Left lung (tissue), 4 donors: ENCODE measurements at regions not wholly inside any gene's neighbourhood (a gene's known extent, or its start where the extent isn't known, plus 50 kb on each side); places are given as distances from the start of the nearest gene placed in this dataset.

Experiments
- ATAC-seq: fragments of 200-7000 bp; cut with Tn5 transposase; one replicate; pipeline ENCODE4 v1.9.1; 2020; ENCODE audit warnings: moderate library complexity
- DNase-seq, 4 donors: peaks; one replicate each; pipeline ENCODE4 v3.0.0-alpha.2; 2013 to 2020
- H3K27ac ChIP-seq, 2 donors: fragments of 200-600 bp; sonication (generic) in 1 of 2; one replicate each; pipeline versions ENCODE4 v1.5.0 to v1.8.0; 2020 to 2021
- H3K27me3 ChIP-seq, 2 donors: fragments of 200-600 bp; sonication (generic) in 1 of 2; one replicate each; pipeline versions ENCODE4 v1.5.0 to v1.8.0; 2020 to 2021
- H3K36me3 ChIP-seq, 2 donors: fragments of 200-600 bp; sonication (generic) in 1 of 2; one replicate each; pipeline versions ENCODE4 v1.5.0 to v1.8.0; 2020 to 2021
- H3K4me1 ChIP-seq, 2 donors: fragments of 200-600 bp; one replicate each; pipeline ENCODE4 v1.8.0; 2021
- H3K4me3 ChIP-seq, 2 donors: fragments of 200-600 bp; sonication (generic) in 1 of 2; one replicate each; pipeline versions ENCODE4 v1.5.0 to v1.8.0; 2020 to 2021; ENCODE audit warnings: mild to moderate bottlenecking in 1 of 2
- H3K9me3 ChIP-seq, 2 donors: fragments of 200-600 bp; sonication (generic) in 1 of 2; one replicate each; pipeline versions ENCODE4 v1.5.0 to v1.8.0; 2020 to 2021
- intact Hi-C, 2 donors: fragments of 100-400 bp; cut with DNase I; formaldehyde crosslinking; loops; one replicate each; pipeline versions ENCODE4 v1.11.2 to v1.14.2; 2022
- TF ChIP-seq, protein P1 (sequence below), 2 donors: fragments of 200-600 bp; sonication (generic) in 1 of 2; IDR thresholded peaks; one replicate each; pipeline versions ENCODE4 v1.5.0 to v1.8.0; 2021; ENCODE audit warnings: antibody characterized with exemption in 2 of 2
- donor health status: DM: no; HTN: yes; CAD: no.
- donor health status: DM: no; HTN: no; CAD: no.

DNA sequence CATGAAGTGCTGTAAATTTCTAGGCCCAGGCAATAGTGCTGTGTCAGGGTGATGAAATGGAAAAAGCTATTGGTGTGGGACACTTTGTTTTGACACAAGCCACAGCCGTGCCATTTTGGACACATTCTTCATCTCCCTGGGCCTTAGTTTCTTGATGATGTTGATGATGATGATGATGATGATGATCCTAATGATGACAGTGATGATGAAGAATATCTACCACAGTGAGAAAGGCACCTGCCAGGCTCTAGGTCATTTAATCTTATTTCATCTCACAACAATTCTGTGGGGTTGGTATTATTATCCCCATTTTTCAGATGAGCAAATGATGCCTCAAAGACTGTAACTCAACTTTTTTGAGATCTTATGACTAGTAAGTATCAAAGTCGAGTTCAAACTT lies 102.2 kb upstream of the STC2 start:
- Histone ChIP-seq H3K27me3 (peaks cover 0 to 9% of the 10 kb centered on the region in 2 donors), H3K27ac (no peak overlapping the region), H3K9me3 (no peaks in the 10 kb centered on the region), H3K4me3 (no peak overlapping the region), H3K36me3 (no peaks in the 10 kb centered on the region), H3K4me1 (no peaks in the 10 kb centered on the region)
- DNase-seq (no peak), ATAC-seq (no peak)
- TF ChIP-seq, protein P1, sequence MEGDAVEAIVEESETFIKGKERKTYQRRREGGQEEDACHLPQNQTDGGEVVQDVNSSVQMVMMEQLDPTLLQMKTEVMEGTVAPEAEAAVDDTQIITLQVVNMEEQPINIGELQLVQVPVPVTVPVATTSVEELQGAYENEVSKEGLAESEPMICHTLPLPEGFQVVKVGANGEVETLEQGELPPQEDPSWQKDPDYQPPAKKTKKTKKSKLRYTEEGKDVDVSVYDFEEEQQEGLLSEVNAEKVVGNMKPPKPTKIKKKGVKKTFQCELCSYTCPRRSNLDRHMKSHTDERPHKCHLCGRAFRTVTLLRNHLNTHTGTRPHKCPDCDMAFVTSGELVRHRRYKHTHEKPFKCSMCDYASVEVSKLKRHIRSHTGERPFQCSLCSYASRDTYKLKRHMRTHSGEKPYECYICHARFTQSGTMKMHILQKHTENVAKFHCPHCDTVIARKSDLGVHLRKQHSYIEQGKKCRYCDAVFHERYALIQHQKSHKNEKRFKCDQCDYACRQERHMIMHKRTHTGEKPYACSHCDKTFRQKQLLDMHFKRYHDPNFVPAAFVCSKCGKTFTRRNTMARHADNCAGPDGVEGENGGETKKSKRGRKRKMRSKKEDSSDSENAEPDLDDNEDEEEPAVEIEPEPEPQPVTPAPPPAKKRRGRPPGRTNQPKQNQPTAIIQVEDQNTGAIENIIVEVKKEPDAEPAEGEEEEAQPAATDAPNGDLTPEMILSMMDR (IDR thresholded peaks at IDR 0.05) = no peak
- intact Hi-C loops = no loop called here

DNA sequence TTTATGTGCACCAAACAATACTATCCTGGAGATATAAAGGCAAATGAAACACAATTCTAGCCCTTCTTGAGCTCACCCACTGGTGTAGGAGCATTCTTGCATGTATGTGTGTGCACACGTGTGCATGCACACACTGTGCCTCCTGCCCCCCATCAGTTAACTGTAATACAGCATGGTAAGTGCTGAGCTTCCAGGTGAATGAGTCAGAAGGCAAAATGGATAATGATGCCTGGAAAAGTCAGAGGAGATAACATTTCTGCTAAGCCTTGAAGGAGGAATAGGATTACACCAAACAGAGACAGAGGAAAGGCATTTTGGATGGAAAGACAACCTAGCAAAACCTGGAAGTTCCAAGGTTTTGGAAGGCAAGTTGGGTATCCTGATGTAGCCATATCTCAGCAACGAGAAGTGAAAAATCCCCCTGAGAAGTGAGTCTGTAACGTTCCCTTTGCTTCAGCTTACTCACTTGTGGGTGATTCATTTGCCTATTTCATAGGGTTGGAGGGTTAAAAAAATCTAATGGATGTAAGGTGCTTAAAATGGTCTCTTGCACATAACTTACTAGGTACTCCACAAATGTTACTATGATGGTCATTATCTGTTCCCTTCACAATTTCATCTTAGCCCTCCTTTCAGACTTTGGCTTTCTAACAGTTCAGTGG lies 101.4 kb upstream of the STC2 start:
- Histone ChIP-seq H3K36me3 (no peaks in the 10 kb centered on the region), H3K27me3 (peaks cover 0 to 1% of the 10 kb centered on the region in 2 donors), H3K4me1 (no peaks in the 10 kb centered on the region), H3K27ac (no peak overlapping the region), H3K4me3 (no peak overlapping the region), H3K9me3 (peaks cover 0 to under 1% of the 10 kb centered on the region in 2 donors)
- TF ChIP-seq, protein P1 (IDR thresholded peaks at IDR 0.05) = no peak
- ATAC-seq = no peak
- DNase-seq = no peak
- intact Hi-C loops = no loop called here

GRCh38 chr5:173423452-173424117 lies 95.4 kb upstream of the STC2 start:
- H3K9me3 ChIP-seq = peaks cover 0 to 23% of the 10 kb centered on the region in 2 donors
- intact Hi-C loops = no loop called here

DNA sequence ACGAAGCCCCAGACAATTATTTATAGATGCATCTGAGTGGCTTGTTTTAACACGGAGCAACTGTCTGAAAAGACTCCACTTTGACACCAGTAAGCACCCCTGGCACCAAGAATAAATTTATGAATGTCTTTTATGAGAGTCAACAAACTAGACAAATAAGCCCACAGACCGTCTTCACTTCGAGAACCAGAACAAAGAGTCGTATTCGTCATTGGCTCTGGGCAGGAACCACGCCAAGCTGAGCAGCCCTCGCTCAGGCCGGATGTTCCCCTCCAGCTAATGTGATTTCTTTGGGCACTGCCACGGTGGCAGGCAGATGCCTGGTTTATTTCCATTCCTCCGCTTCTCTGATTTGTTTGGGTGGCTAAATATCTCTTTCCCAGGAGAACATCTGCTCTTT lies 91.9 kb upstream of the STC2 start:
- Histone ChIP-seq H3K27ac (no peak overlapping the region), H3K4me1 (no peaks in the 10 kb centered on the region), H3K27me3 (no peaks in the 10 kb centered on the region), H3K9me3 (peaks cover 0 to 26% of the 10 kb centered on the region in 2 donors), H3K4me3 (no peak overlapping the region), H3K36me3 (no peaks in the 10 kb centered on the region)
- ATAC-seq (no peak), DNase-seq (no peak)
- intact Hi-C loops = no loop called here
- TF ChIP-seq, protein P1 (IDR thresholded peaks at IDR 0.05) = no peak

More at GRCh38 chr5:173423452-173424117, 95.4 kb upstream of the STC2 start:
- Histone ChIP-seq H3K4me3 (no peak overlapping the region), H3K36me3 (no peaks in the 10 kb centered on the region), H3K27ac (no peak overlapping the region), H3K4me1 (no peaks in the 10 kb centered on the region), H3K27me3 (no peaks in the 10 kb centered on the region)
- DNase-seq (no peak), ATAC-seq (no peak)
- TF ChIP-seq, protein P1 (IDR thresholded peaks at IDR 0.05) = no peak

DNA sequence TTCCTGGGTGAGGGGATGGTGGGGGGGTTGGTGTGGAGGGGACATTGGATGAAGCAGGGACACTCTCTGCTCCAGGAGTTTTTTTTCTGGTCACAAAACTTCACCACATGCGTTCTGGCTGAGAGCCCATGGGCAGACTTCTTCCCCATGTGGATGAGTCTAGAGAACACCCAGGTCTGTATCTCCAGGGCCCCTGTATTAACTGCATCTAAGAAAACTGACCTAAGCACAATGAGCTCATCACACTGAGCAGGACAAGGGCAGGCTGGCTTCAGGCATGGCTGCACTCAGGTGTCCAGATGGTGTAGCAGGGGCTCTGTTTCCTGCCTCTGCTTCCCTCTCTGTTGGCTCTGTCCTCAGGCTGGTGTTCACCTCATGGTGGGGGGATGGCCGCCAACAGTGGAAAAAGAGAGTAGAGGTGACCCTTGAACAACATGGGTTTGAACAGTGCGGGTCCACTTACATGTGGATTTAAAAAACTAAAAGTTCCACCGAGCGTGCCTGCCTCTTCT lies 85.3 kb upstream of the STC2 start:
- DNase-seq = no peak
- H3K27ac ChIP-seq = no peak overlapping the region
- no peaks in the 10 kb centered on the region for H3K4me1 ChIP-seq
- intact Hi-C loops = no loop called here
- H3K27me3 ChIP-seq = peaks cover 0 to 4% of the 10 kb centered on the region in 2 donors
- no peaks in the 10 kb centered on the region for H3K36me3 ChIP-seq
- no peak overlapping the region for H3K4me3 ChIP-seq
- TF ChIP-seq, protein P1 (IDR thresholded peaks at IDR 0.05) = no peak
- no peak for ATAC-seq
- peaks cover 0 to 3% of the 10 kb centered on the region in 2 donors for H3K9me3 ChIP-seq
